GM18861 (cell line): ENCODE measurements at regions not wholly inside any gene's neighbourhood (a gene's known extent, or its start where the extent isn't known, plus 50 kb on each side); places are given as distances from the start of the nearest gene placed in this dataset.
"Not testable (repeated sequence)": the region's sequence is repeated elsewhere in the genome, so short reads cannot be mapped to it uniquely, and the experiment has no call there.

Source experiments
- ATAC-seq: cut with Tn5 transposase; IDR thresholded peaks from one replicate; pipeline ENCODE4 v1.9.1; 2021; ENCODE audit not compliant: unreplicated experiment

- no peak for ATAC-seq
Observed at GRCh38 chr20:50436052-50436656, 74.0 kb upstream of the PTPN1 start.

- no peak for ATAC-seq
Observed at GRCh38 chr20:50436696-50437095, 73.5 kb upstream of the PTPN1 start.

- ATAC-seq = no peak
Observed at GRCh38 chr20:50438986-50439407, 71.2 kb upstream of the PTPN1 start.

- no peak for ATAC-seq
Observed at GRCh38 chr20:50439539-50440453, 70.4 kb upstream of the PTPN1 start.

GRCh38 chr20:50442512-50442911, 67.7 kb upstream of the PTPN1 start:
- ATAC-seq = no peak

GRCh38 chr20:50445354-50446151, 64.6 kb upstream of the PTPN1 start:
- ATAC-seq = no peak

- ATAC-seq = no peak
Observed at GRCh38 chr20:50446351-50447101, 63.7 kb upstream of the PTPN1 start.

- ATAC-seq = no peak
Observed at GRCh38 chr20:50447102-50447804, 62.9 kb upstream of the PTPN1 start.

- no peak for ATAC-seq
Observed at GRCh38 chr20:50447817-50448216, 62.4 kb upstream of the PTPN1 start.

- ATAC-seq = not testable (repeated sequence)
Observed at GRCh38 chr20:50448625-50449403, 61.4 kb upstream of the PTPN1 start.

- ATAC-seq = peak; percentile 57
Observed at GRCh38 chr20:50449738-50450492, 60.3 kb upstream of the PTPN1 start.

- ATAC-seq = no peak
Observed at GRCh38 chr20:50450493-50450826, 59.7 kb upstream of the PTPN1 start.

GRCh38 chr20:50450881-50451752, 59.1 kb upstream of the PTPN1 start:
- peak; percentile 62 for ATAC-seq

- ATAC-seq = not testable (repeated sequence)
Observed at GRCh38 chr20:50451792-50452425, 58.3 kb upstream of the PTPN1 start.

- ATAC-seq = no peak
Observed at GRCh38 chr20:50453533-50454244, 56.5 kb upstream of the PTPN1 start.

GRCh38 chr20:50455245-50455644, 54.9 kb upstream of the PTPN1 start:
- ATAC-seq = not testable (repeated sequence)
